Cardiac muscle cell (in vitro differentiated cells and primary cell): ENCODE measurements at regions not wholly inside any gene's neighbourhood (a gene's known extent, or its start where the extent isn't known, plus 50 kb on each side); places are given as distances from the start of the nearest gene placed in this dataset.

Experiments
- DNase-seq, 2 donors: peaks; one replicate each; pipeline versions ENCODE4 v3.0.0 to v3.0.0-alpha.2; 2010 to 2017; ENCODE audit warnings: low read depth in 1 of 2, low spot score in 1 of 2
- H3K27ac ChIP-seq: fragments of 200-600 bp; sonication (generic); 2 replicates; pipeline ENCODE4 v1.5.1; 2016
- H3K27me3 ChIP-seq: fragments of 200-600 bp; sonication (generic); 2 replicates; pipeline ENCODE4 v1.6.0; 2016; ENCODE audit warnings: control low read depth
- H3K36me3 ChIP-seq: fragments of 200-600 bp; sonication (generic); 2 replicates; pipeline ENCODE4 v1.5.1; 2016; ENCODE audit warnings: control low read depth
- H3K4me1 ChIP-seq: fragments of 200-600 bp; sonication (generic); 2 replicates; pipeline ENCODE4 v1.8.1; 2017; ENCODE audit warnings: low read depth, mild to moderate bottlenecking, mixed run types
- H3K4me3 ChIP-seq: fragments of 200-600 bp; sonication (generic); 2 replicates; pipeline ENCODE4 v1.5.1; 2016; ENCODE audit warnings: mild to moderate bottlenecking
- H3K9me3 ChIP-seq: fragments of 200-600 bp; sonication (generic); 2 replicates; pipeline ENCODE4 v1.5.1; 2017; ENCODE audit warnings: low read depth, mild to moderate bottlenecking, control low read depth
- CTCF ChIP-seq: IDR thresholded peaks from 2 replicates; pipeline ENCODE4 v1.5.1; 2012; ENCODE audit warnings: low read depth, mild to moderate bottlenecking, low read length

- DNase-seq, result no peak
- no peak overlapping the region for H3K4me3 ChIP-seq
- H3K4me1 ChIP-seq, result no peaks in the 10 kb centered on the region
- no peaks in the 10 kb centered on the region for H3K36me3 ChIP-seq
- no peak for TF ChIP-seq CTCF
- no peak overlapping the region for H3K27ac ChIP-seq
- peaks cover 4% of the 10 kb centered on the region for H3K27me3 ChIP-seq
- H3K9me3 ChIP-seq, result no peaks in the 10 kb centered on the region
Measured at GRCh38 chr4:3826247-3827172, 60.3 kb downstream of the ADRA2C start.

GRCh38 chr4:3827616-3828492 lies 61.7 kb downstream of the ADRA2C start:
- Histone ChIP-seq H3K9me3 (no peaks in the 10 kb centered on the region), H3K27me3 (peaks cover 4% of the 10 kb centered on the region), H3K27ac (no peak overlapping the region), H3K36me3 (no peaks in the 10 kb centered on the region), H3K4me1 (no peaks in the 10 kb centered on the region), H3K4me3 (no peak overlapping the region)
- peak in 1 of 2 donors; percentile 74 for DNase-seq
- no peak for TF ChIP-seq CTCF

GRCh38 chr4:3828546-3828945 lies 62.4 kb downstream of the ADRA2C start:
- H3K27me3 ChIP-seq, result peaks cover 4% of the 10 kb centered on the region
- no peak overlapping the region for H3K27ac ChIP-seq
- H3K36me3 ChIP-seq, result no peaks in the 10 kb centered on the region
- H3K4me3 ChIP-seq, result no peak overlapping the region
- TF ChIP-seq CTCF, result no peak
- no peaks in the 10 kb centered on the region for H3K4me1 ChIP-seq
- no peaks in the 10 kb centered on the region for H3K9me3 ChIP-seq
- no peak for DNase-seq

- Histone ChIP-seq H3K4me1 (no peaks in the 10 kb centered on the region), H3K9me3 (no peaks in the 10 kb centered on the region), H3K4me3 (no peak overlapping the region), H3K36me3 (no peaks in the 10 kb centered on the region), H3K27ac (no peak overlapping the region), H3K27me3 (peaks cover 8% of the 10 kb centered on the region)
- DNase-seq, result no peak
- no peak for TF ChIP-seq CTCF
Measured at GRCh38 chr4:3829211-3829955, 63.2 kb downstream of the ADRA2C start.
